MM.1S (cell line): ENCODE measurements at regions not wholly inside any gene's neighbourhood (a gene's known extent, or its start where the extent isn't known, plus 50 kb on each side); places are given as distances from the start of the nearest gene placed in this dataset.

Source experiments
- DNase-seq: peaks from one replicate; pipeline ENCODE4 v3.0.0-alpha.2; 2015
- H2AFZ ChIP-seq: fragments of 300-600 bp; sonication (generic); 2 replicates; pipeline ENCODE4 v1.6.0; 2016; ENCODE audit warnings: antibody characterized with exemption, low read length
- H3F3A ChIP-seq: fragments of 300-600 bp; sonication (generic); 2 replicates; pipeline ENCODE4 v1.6.1; 2016; ENCODE audit warnings: mild to moderate bottlenecking, antibody characterized with exemption, low read length, moderate library complexity, mixed read lengths; ENCODE audit not compliant: insufficient read depth
- H3K27ac ChIP-seq: fragments of 300-600 bp; sonication (generic); 2 replicates; pipeline ENCODE4 v1.5.1; 2016; ENCODE audit warnings: mild to moderate bottlenecking, low read length
- H3K27me3 ChIP-seq: fragments of 300-600 bp; sonication (generic); replicated peaks from 2 replicates; pipeline ENCODE4 v1.6.0; 2016; ENCODE audit warnings: low read length; ENCODE audit not compliant: insufficient read depth
- H3K36me3 ChIP-seq: fragments of 300-600 bp; sonication (generic); replicated peaks from 2 replicates; pipeline ENCODE4 v1.6.1; 2016; ENCODE audit warnings: mild to moderate bottlenecking, low read length, mixed read lengths; ENCODE audit not compliant: insufficient read depth
- H3K4me1 ChIP-seq: fragments of 300-600 bp; sonication (generic); 2 replicates; pipeline ENCODE4 v1.6.1; 2016; ENCODE audit warnings: low read length, mixed read lengths
- H3K4me2 ChIP-seq: fragments of 300-600 bp; sonication (generic); 2 replicates; pipeline ENCODE4 v1.6.0; 2016; ENCODE audit warnings: low read depth, low read length
- H3K4me3 ChIP-seq: fragments of 300-600 bp; sonication (generic); 2 replicates; pipeline ENCODE4 v1.5.1; 2016; ENCODE audit warnings: low read length, mixed read lengths
- H3K79me2 ChIP-seq: fragments of 300-600 bp; sonication (generic); 2 replicates; pipeline ENCODE4 v1.6.1; 2016; ENCODE audit warnings: mixed run types, low read length, mixed read lengths
- H3K9ac ChIP-seq: fragments of 300-600 bp; sonication (generic); 2 replicates; pipeline ENCODE4 v1.6.1; 2016; ENCODE audit warnings: low read length, mixed read lengths
- H3K9me2 ChIP-seq: fragments of 300-600 bp; sonication (generic); replicated peaks from 2 replicates; pipeline ENCODE4 v1.6.1; 2016; ENCODE audit warnings: mild to moderate bottlenecking, low read length, mixed read lengths; ENCODE audit not compliant: insufficient read depth
- H3K9me3 ChIP-seq: fragments of 300-600 bp; sonication (generic); replicated peaks from 2 replicates; pipeline ENCODE4 v1.6.1; 2016; ENCODE audit warnings: mild to moderate bottlenecking, low read length, mixed read lengths; ENCODE audit not compliant: insufficient read depth
- H4K20me1 ChIP-seq: fragments of 300-600 bp; sonication (generic); 2 replicates; pipeline ENCODE4 v1.6.1; 2016; ENCODE audit warnings: mild to moderate bottlenecking, low read length, moderate library complexity, mixed read lengths; ENCODE audit not compliant: insufficient read depth
- CTCF ChIP-seq: fragments of 300-600 bp; sonication (generic); IDR thresholded peaks from 2 replicates; pipeline ENCODE4 v1.5.1; 2016; ENCODE audit warnings: antibody characterized with exemption, low read length, mixed read lengths
- EZH2 ChIP-seq: fragments of 300-600 bp; sonication (generic); optimal IDR thresholded peaks from 2 replicates; pipeline ENCODE3; 2017; ENCODE audit warnings: low read depth, mild to moderate bottlenecking, antibody characterized with exemption, low read length, mixed read lengths
- EZH2phosphoT487 ChIP-seq: fragments of 300-600 bp; sonication (generic); IDR thresholded peaks from 2 replicates; pipeline ENCODE4 v1.6.1; 2018; ENCODE audit warnings: antibody characterized with exemption, low read length

- no peak for TF ChIP-seq EZH2phosphoT487
- TF ChIP-seq CTCF: no peak
- no peak for TF ChIP-seq EZH2
- no peak overlapping the region for H3K9ac ChIP-seq
- DNase-seq: no peak
- no peaks in the 10 kb centered on the region for H4K20me1 ChIP-seq
- no peaks in the 10 kb centered on the region for H3K27me3 ChIP-seq
- no peak overlapping the region for H3K27ac ChIP-seq
- H3K4me3 ChIP-seq: no peak overlapping the region
- no peaks in the 10 kb centered on the region for H3K36me3 ChIP-seq
- no peak overlapping the region for H2AFZ ChIP-seq
- no peak overlapping the region for H3K4me2 ChIP-seq
- no peaks in the 10 kb centered on the region for H3K79me2 ChIP-seq
- H3K9me3 ChIP-seq: no peaks in the 10 kb centered on the region
- H3F3A ChIP-seq: no peaks in the 10 kb centered on the region
- no peaks in the 10 kb centered on the region for H3K4me1 ChIP-seq
- H3K9me2 ChIP-seq: no peaks in the 10 kb centered on the region; the same call in 1 of the 2 replicates
Measured at GRCh38 chr3:174783502-174783901, 75.6 kb upstream of the NAALADL2 start.

GRCh38 chr3:174784206-174784934 lies 74.8 kb upstream of the NAALADL2 start:
- Histone ChIP-seq H2AFZ (no peak overlapping the region), H3K27ac (no peak overlapping the region), H3K9me2 (no peaks in the 10 kb centered on the region; the same call in 1 of the 2 replicates), H3F3A (no peaks in the 10 kb centered on the region), H3K4me1 (no peaks in the 10 kb centered on the region), H4K20me1 (no peaks in the 10 kb centered on the region), H3K27me3 (no peaks in the 10 kb centered on the region), H3K4me2 (no peak overlapping the region), H3K9ac (no peak overlapping the region), H3K4me3 (no peak overlapping the region), H3K79me2 (no peaks in the 10 kb centered on the region), H3K36me3 (no peaks in the 10 kb centered on the region), H3K9me3 (no peaks in the 10 kb centered on the region)
- TF ChIP-seq CTCF: no peak
- TF ChIP-seq EZH2phosphoT487: no peak
- TF ChIP-seq EZH2: no peak
- no peak for DNase-seq

- Histone ChIP-seq H3K4me3 (no peak overlapping the region), H3K9me2 (no peaks in the 10 kb centered on the region; the same call in 1 of the 2 replicates), H3K79me2 (no peaks in the 10 kb centered on the region), H3K27me3 (no peaks in the 10 kb centered on the region), H3K27ac (no peak overlapping the region), H3K9ac (no peak overlapping the region), H3K4me1 (no peaks in the 10 kb centered on the region), H3K9me3 (no peaks in the 10 kb centered on the region), H2AFZ (no peak overlapping the region), H4K20me1 (no peaks in the 10 kb centered on the region), H3F3A (no peaks in the 10 kb centered on the region), H3K4me2 (no peak overlapping the region), H3K36me3 (no peaks in the 10 kb centered on the region)
- no peak for TF ChIP-seq CTCF
- no peak for TF ChIP-seq EZH2
- TF ChIP-seq EZH2phosphoT487: no peak
- no peak for DNase-seq
Measured at GRCh38 chr3:174786825-174787224, 72.3 kb upstream of the NAALADL2 start.
